ENCODE measurements at regions not wholly inside any gene's neighbourhood (a gene's known extent, or its start where the extent isn't known, plus 50 kb on each side); places are given as distances from the start of the nearest gene placed in this dataset.

GRCh38 chr2:146079216-146079615, 1559.3 kb upstream of the ZEB2 start:
- POLR2A ChIA-PET (ENCODE audit: low non-redundant PET), result no interaction called here
- CTCF ChIA-PET, result interaction anchor here (0.6 kb wide), 1 partner anchor 783 kb away, joined by 3 read pairs; no protein-coding TSS in a partner anchor
- no peak for TF ChIP-seq CTCF (conservative IDR thresholded peaks at IDR 0.05; ENCODE audit: low read depth)
- H3K27ac ChIP-seq, result no peak overlapping the region
- DNase-seq (ENCODE audit: low spot score), result no peak

GRCh38 chr2:146077156-146077555, 1557.2 kb upstream of the ZEB2 start:
- no peak for DNase-seq (ENCODE audit: low spot score)
- ChIA-PET CTCF (interaction anchor here (0.6 kb wide), 1 partner anchor 262 kb away, joined by 3 read pairs; no protein-coding TSS in a partner anchor), POLR2A (ENCODE audit: low non-redundant PET) (no interaction called here)
- no peak overlapping the region for H3K27ac ChIP-seq
- TF ChIP-seq CTCF (conservative IDR thresholded peaks at IDR 0.05; ENCODE audit: low read depth), result no peak

GRCh38 chr2:146068051-146068450, 1548.1 kb upstream of the ZEB2 start:
- H3K27ac ChIP-seq, result no peak overlapping the region
- no peak for DNase-seq (ENCODE audit: low spot score)
- no peak for TF ChIP-seq CTCF (conservative IDR thresholded peaks at IDR 0.05; ENCODE audit: low read depth)
- CTCF ChIA-PET, result interaction anchor here (0.6 kb wide), 1 partner anchor 23 kb away, joined by 3 read pairs; no protein-coding TSS in a partner anchor
- POLR2A ChIA-PET (ENCODE audit: low non-redundant PET), result no interaction called here

GRCh38 chr2:146048141-146048540, 1528.2 kb upstream of the ZEB2 start:
- no peak for DNase-seq (ENCODE audit: low spot score)
- no peak overlapping the region for H3K27ac ChIP-seq
- TF ChIP-seq CTCF (conservative IDR thresholded peaks at IDR 0.05; ENCODE audit: low read depth), result no peak
- ChIA-PET POLR2A (ENCODE audit: low non-redundant PET) (no interaction called here), CTCF (interaction anchor here (0.7 kb wide), 1 partner anchor 75 kb away, joined by 4 read pairs; no protein-coding TSS in a partner anchor)

- no peak for DNase-seq (ENCODE audit: low spot score)
- ChIA-PET CTCF (no interaction called here), POLR2A (ENCODE audit: low non-redundant PET) (no interaction called here)
- no peak for TF ChIP-seq CTCF (conservative IDR thresholded peaks at IDR 0.05; ENCODE audit: low read depth)
- H3K27ac ChIP-seq, result no peak overlapping the region
Observed at GRCh38 chr2:146041274-146041910, 1521.5 kb upstream of the ZEB2 start.

- TF ChIP-seq CTCF (conservative IDR thresholded peaks at IDR 0.05; ENCODE audit: low read depth), result no peak
- POLR2A ChIA-PET (ENCODE audit: low non-redundant PET), result no interaction called here
- DNase-seq (ENCODE audit: low spot score), result no peak
- no peak overlapping the region for H3K27ac ChIP-seq
- CTCF ChIA-PET, result no interaction called here
Observed at GRCh38 chr2:146040051-146040450, 1520.1 kb upstream of the ZEB2 start.
